ENCODE measurements at regions not wholly inside any gene's neighbourhood (a gene's known extent, or its start where the extent isn't known, plus 50 kb on each side); places are given as distances from the start of the nearest gene placed in this dataset.

DNA sequence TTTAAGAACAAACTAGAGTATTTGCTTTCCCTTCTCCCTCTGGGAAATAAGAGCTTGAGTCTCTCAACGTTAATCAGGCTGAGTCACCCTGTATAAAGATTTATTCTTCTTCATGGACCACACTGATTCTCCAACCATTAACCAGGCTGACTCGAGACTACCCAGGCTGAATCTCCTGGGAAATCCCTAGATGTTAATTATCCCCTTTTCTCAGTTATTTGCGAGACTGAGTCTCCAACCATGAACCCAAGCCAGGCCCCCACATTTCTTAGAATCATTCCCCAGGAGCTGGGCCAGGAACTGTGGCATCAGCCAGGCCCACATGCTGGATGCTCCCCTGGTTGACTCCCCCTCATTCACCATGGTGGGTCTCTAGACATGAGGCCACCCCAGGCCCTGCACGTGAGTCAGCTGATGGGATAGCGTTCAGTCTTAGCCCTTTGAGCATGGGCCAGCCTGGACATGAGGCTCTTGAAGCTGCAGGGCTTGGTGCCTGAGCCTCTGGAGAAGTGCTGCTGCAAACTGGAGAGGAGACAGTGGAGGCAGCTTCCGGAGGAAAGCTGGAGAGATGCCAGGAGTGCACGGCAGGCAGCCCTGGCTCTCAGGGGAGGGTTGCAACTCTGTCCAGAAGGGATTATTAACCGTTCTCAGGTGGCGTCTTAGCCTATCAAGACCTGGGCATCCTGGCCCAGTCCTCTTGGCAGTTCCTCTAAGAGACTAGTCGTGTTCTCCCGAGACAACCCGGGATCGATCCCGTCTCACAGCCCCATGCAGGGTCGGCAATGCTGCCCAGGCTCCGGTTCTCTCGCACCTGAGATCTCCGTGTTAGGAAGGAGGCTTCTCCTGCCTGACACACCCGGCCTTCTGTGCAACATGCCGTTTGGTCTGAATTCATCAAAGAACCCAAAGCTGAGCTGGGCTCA is 296.6 kb downstream of the ADGRD1 start (continued):
- TF ChIP-seq JUN (IDR thresholded peaks at IDR 0.05; ENCODE audit: low read depth, low read length) (no peak), KDM5A (IDR thresholded peaks at IDR 0.05; ENCODE audit: low read length) (no peak), EP300 (IDR thresholded peaks at IDR 0.05; ENCODE audit: borderline replicate concordance in 1 of 2, low read depth in 2 of 2, low read length in 2 of 2) (no peak), RFX5 (IDR thresholded peaks at IDR 0.05; ENCODE audit: borderline replicate concordance, low read depth, low read length) (no peak), MAFK (IDR thresholded peaks at IDR 0.05; ENCODE audit: low read depth, low read length) (no peak), YY1 (IDR thresholded peaks at IDR 0.05; ENCODE audit: low read depth, low read length) (no peak), POU5F1 (IDR thresholded peaks at IDR 0.05; ENCODE audit: low read depth, low read length) (no peak), BCL11A (IDR thresholded peaks at IDR 0.05; ENCODE audit: low read depth in 2 of 2, low read length in 2 of 2) (no peak)
- TF ChIP-seq, protein P1, sequence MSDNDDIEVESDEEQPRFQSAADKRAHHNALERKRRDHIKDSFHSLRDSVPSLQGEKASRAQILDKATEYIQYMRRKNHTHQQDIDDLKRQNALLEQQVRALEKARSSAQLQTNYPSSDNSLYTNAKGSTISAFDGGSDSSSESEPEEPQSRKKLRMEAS (IDR thresholded peaks at IDR 0.05), result no peak

Data from H1 (cell line).